K562 (cell line): ENCODE measurements at regions not wholly inside any gene's neighbourhood (a gene's known extent, or its start where the extent isn't known, plus 50 kb on each side); places are given as distances from the start of the nearest gene placed in this dataset.

ENCODE experiments used
- HMG20A ChIP-seq: fragments of 450-650 bp; formaldehyde crosslinking; conservative IDR thresholded peaks from 2 replicates; pipeline ENCODE4 v1.4.0; 2020; ENCODE audit warnings: mild to moderate bottlenecking, mixed read lengths
- KHSRP ChIP-seq: fragments of 450-650 bp; IDR thresholded peaks from 2 replicates; pipeline ENCODE4 v1.6.1; 2017

GRCh38 chr9:88871669-88872068, 119.6 kb upstream of the S1PR3 start:
- TF ChIP-seq HMG20A (CRISPR knock-in tag) (no peak), KHSRP (no peak)
